ENCODE measurements at regions not wholly inside any gene's neighbourhood (a gene's known extent, or its start where the extent isn't known, plus 50 kb on each side); places are given as distances from the start of the nearest gene placed in this dataset.

- no peak for DNase-seq
Observed at GRCh38 chrX:139112432-139112831, 400.9 kb upstream of the FGF13 start.

- no peak for DNase-seq
Observed at GRCh38 chrX:139106069-139106468, 394.6 kb upstream of the FGF13 start.

GRCh38 chrX:139094671-139095592, 383.4 kb upstream of the FGF13 start:
- no peak for DNase-seq

GRCh38 chrX:139093201-139093600, 381.7 kb upstream of the FGF13 start:
- DNase-seq = no peak

GRCh38 chrX:139091878-139092277, 380.4 kb upstream of the FGF13 start:
- DNase-seq = no peak

- no peak for DNase-seq
Observed at GRCh38 chrX:139091066-139091465, 379.5 kb upstream of the FGF13 start.

- DNase-seq = no peak
Observed at GRCh38 chrX:139086246-139086645, 374.7 kb upstream of the FGF13 start.

- no peak for DNase-seq
Observed at GRCh38 chrX:139085404-139085803, 373.9 kb upstream of the FGF13 start.

GRCh38 chrX:139083191-139083590, 371.7 kb upstream of the FGF13 start:
- no peak for DNase-seq

GRCh38 chrX:139081965-139082364, 370.4 kb upstream of the FGF13 start:
- DNase-seq = no peak

- no peak for DNase-seq
Observed at GRCh38 chrX:139079789-139080188, 368.3 kb upstream of the FGF13 start.

- no peak for DNase-seq
Observed at GRCh38 chrX:139078761-139079280, 367.3 kb upstream of the FGF13 start.

GRCh38 chrX:139078342-139078741, 366.8 kb upstream of the FGF13 start:
- DNase-seq = no peak

- DNase-seq = no peak
Observed at GRCh38 chrX:139077281-139078250, 366.0 kb upstream of the FGF13 start.

- DNase-seq = no peak
Observed at GRCh38 chrX:139063364-139063763, 351.8 kb upstream of the FGF13 start.

- DNase-seq = no peak
Observed at GRCh38 chrX:139058831-139059495, 347.4 kb upstream of the FGF13 start.

- no peak for DNase-seq
Observed at GRCh38 chrX:139052461-139052860, 340.9 kb upstream of the FGF13 start.

GRCh38 chrX:139049465-139049864, 337.9 kb upstream of the FGF13 start:
- DNase-seq = no peak

GRCh38 chrX:139044680-139045079, 333.2 kb upstream of the FGF13 start:
- DNase-seq = no peak

GRCh38 chrX:139039041-139039440, 327.5 kb upstream of the FGF13 start:
- DNase-seq = no peak

- no peak for DNase-seq
Observed at GRCh38 chrX:139026811-139027210, 315.3 kb upstream of the FGF13 start.

GRCh38 chrX:139026406-139026805, 314.9 kb upstream of the FGF13 start:
- DNase-seq = no peak

- DNase-seq = no peak
Observed at GRCh38 chrX:139025816-139026215, 314.3 kb upstream of the FGF13 start.
